ENCODE measurements at regions not wholly inside any gene's neighbourhood (a gene's known extent, or its start where the extent isn't known, plus 50 kb on each side); places are given as distances from the start of the nearest gene placed in this dataset.

DNA sequence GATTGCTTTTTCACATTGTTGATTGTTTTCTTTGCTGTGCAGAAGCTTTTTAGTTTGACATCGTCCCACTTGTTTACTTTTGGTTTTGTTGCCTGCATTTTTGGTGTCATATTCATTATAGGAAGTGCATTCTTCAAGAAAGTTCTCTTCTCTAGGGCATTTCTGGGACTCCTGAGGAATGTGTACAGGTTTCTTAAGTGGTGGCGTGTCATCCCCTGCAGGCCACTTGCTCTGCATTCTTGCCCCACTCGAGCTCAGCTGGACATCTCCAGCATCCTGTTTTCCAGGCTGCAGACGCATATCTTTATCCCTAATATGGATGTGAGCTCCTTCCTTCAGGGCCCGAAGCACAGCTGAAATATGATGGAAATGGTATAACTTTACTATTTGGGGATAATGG lies 255.6 kb upstream of the HABP2 start:
- H3K27me3 ChIP-seq (ENCODE audit: control insufficient read depth in 3 of 3, insufficient read depth in 3 of 3, low read depth in 1 of 3, low read length in 3 of 3), result no peaks in the 10 kb centered on the region

GRCh38 chr10:113298616-113299015 lies 254.2 kb upstream of the HABP2 start:
- Histone ChIP-seq H4K8ac (ENCODE audit: low read depth, low read length) (no peak overlapping the region), H3K36me3 (replicated peaks in 1 of 2; ENCODE audit: control insufficient read depth in 2 of 2, insufficient read depth in 2 of 2, low read length in 2 of 2) (no peaks in the 10 kb centered on the region), H3K14ac (ENCODE audit: low read length) (no peak overlapping the region), H2AK5ac (ENCODE audit: low read depth, low read length) (no peak overlapping the region), H3K23ac (ENCODE audit: low read depth, low read length, poor library complexity) (no peak overlapping the region), H3K27ac (replicated peaks; ENCODE audit: low read length) (no peak overlapping the region), H3K18ac (ENCODE audit: low read length) (peak overlapping the region; percentile 71), H3K4me1 (ENCODE audit: control insufficient read depth in 2 of 2, insufficient read depth in 1 of 2, low read depth in 1 of 2, low read length in 2 of 2) (peaks cover 2 to 9% of the 10 kb centered on the region in 2 donors), H3K9ac (ENCODE audit: low read depth, low read length, poor library complexity) (no peak overlapping the region), H2BK120ac (ENCODE audit: low read depth, low read length) (no peak overlapping the region), H3K79me1 (ENCODE audit: low read depth, low read length) (no peaks in the 10 kb centered on the region), H3K4ac (ENCODE audit: low read length) (no peak overlapping the region), H2BK12ac (ENCODE audit: low read length) (no peak overlapping the region), H2AFZ (ENCODE audit: low read length) (no peak overlapping the region), H3K27me3 (ENCODE audit: control insufficient read depth in 3 of 3, insufficient read depth in 3 of 3, low read depth in 1 of 3, low read length in 3 of 3) (no peaks in the 10 kb centered on the region), H4K91ac (ENCODE audit: low read depth, low read length, poor library complexity) (no peak overlapping the region), H3K9me3 (replicated peaks in 1 of 2; ENCODE audit: control insufficient read depth in 2 of 2, insufficient read depth in 1 of 2, low read depth in 1 of 2, low read length in 2 of 2) (no peaks in the 10 kb centered on the region), H3K4me3 (ENCODE audit: low read length in 2 of 2) (no peak overlapping the region), H3K4me2 (ENCODE audit: insufficient read depth, low read length, poor library complexity, severe bottlenecking) (no peak overlapping the region), H2BK5ac (ENCODE audit: low read length) (no peak overlapping the region), H2BK15ac (ENCODE audit: low read length) (no peak overlapping the region)
- DNase-seq (ENCODE audit: low spot score), result no peak
- no CpG with 5 or more reads among the region's 6 CpGs for WGBS, 2 donors (ENCODE audit: extremely low coverage in 2 of 2, insufficient read length in 2 of 2, insufficient replicate concordance in 1 of 2)

More for the DNA sequence above, 255.6 kb upstream of the HABP2 start:
- no peaks in the 10 kb centered on the region for H3K79me1 ChIP-seq (ENCODE audit: low read depth, low read length)
- no peak overlapping the region for H3K14ac ChIP-seq (ENCODE audit: low read length)
- no peak overlapping the region for H2AK5ac ChIP-seq (ENCODE audit: low read depth, low read length)
- no peaks in the 10 kb centered on the region for H3K36me3 ChIP-seq (replicated peaks in 1 of 2; ENCODE audit: control insufficient read depth in 2 of 2, insufficient read depth in 2 of 2, low read length in 2 of 2)
- no peak overlapping the region for H4K8ac ChIP-seq (ENCODE audit: low read depth, low read length)
- no peak overlapping the region for H3K4me3 ChIP-seq (ENCODE audit: low read length in 2 of 2)
- no peaks in the 10 kb centered on the region for H3K9me3 ChIP-seq (replicated peaks in 1 of 2; ENCODE audit: control insufficient read depth in 2 of 2, insufficient read depth in 1 of 2, low read depth in 1 of 2, low read length in 2 of 2)
- no peak overlapping the region for H3K9ac ChIP-seq (ENCODE audit: low read depth, low read length, poor library complexity)
- H3K4me2 ChIP-seq (ENCODE audit: insufficient read depth, low read length, poor library complexity, severe bottlenecking), result no peak overlapping the region
- no peak overlapping the region for H2BK15ac ChIP-seq (ENCODE audit: low read length)
- H2BK5ac ChIP-seq (ENCODE audit: low read length), result no peak overlapping the region
- no CpG with 5 or more reads among the region's 5 CpGs for WGBS, 2 donors (ENCODE audit: extremely low coverage in 2 of 2, insufficient read length in 2 of 2, insufficient replicate concordance in 1 of 2)
- H3K4ac ChIP-seq (ENCODE audit: low read length), result no peak overlapping the region
- H3K4me1 ChIP-seq (ENCODE audit: control insufficient read depth in 2 of 2, insufficient read depth in 1 of 2, low read depth in 1 of 2, low read length in 2 of 2), result peaks cover 2% of the 10 kb centered on the region in 2 donors
- no peak overlapping the region for H2BK12ac ChIP-seq (ENCODE audit: low read length)
- no peak overlapping the region for H3K18ac ChIP-seq (ENCODE audit: low read length)
- no peak overlapping the region for H3K27ac ChIP-seq (replicated peaks; ENCODE audit: low read length)
- no peak for DNase-seq (ENCODE audit: low spot score)
- no peak overlapping the region for H3K23ac ChIP-seq (ENCODE audit: low read depth, low read length, poor library complexity)
- no peak overlapping the region for H2AFZ ChIP-seq (ENCODE audit: low read length)
- no peak overlapping the region for H2BK120ac ChIP-seq (ENCODE audit: low read depth, low read length)
- H4K91ac ChIP-seq (ENCODE audit: low read depth, low read length, poor library complexity), result no peak overlapping the region

- H3K36me3 ChIP-seq (replicated peaks in 1 of 2; ENCODE audit: control insufficient read depth in 2 of 2, insufficient read depth in 2 of 2, low read length in 2 of 2), result no peaks in the 10 kb centered on the region
- no peak overlapping the region for H4K91ac ChIP-seq (ENCODE audit: low read depth, low read length, poor library complexity)
- no peak overlapping the region for H2BK5ac ChIP-seq (ENCODE audit: low read length)
- H3K4me3 ChIP-seq (ENCODE audit: low read length in 2 of 2), result no peak overlapping the region
- no peak for DNase-seq (ENCODE audit: low spot score)
- H3K27me3 ChIP-seq (ENCODE audit: control insufficient read depth in 3 of 3, insufficient read depth in 3 of 3, low read depth in 1 of 3, low read length in 3 of 3), result no peaks in the 10 kb centered on the region
- H2AK5ac ChIP-seq (ENCODE audit: low read depth, low read length), result no peak overlapping the region
- H3K9me3 ChIP-seq (replicated peaks in 1 of 2; ENCODE audit: control insufficient read depth in 2 of 2, insufficient read depth in 1 of 2, low read depth in 1 of 2, low read length in 2 of 2), result no peaks in the 10 kb centered on the region
- no peak overlapping the region for H2BK12ac ChIP-seq (ENCODE audit: low read length)
- no peaks in the 10 kb centered on the region for H3K79me1 ChIP-seq (ENCODE audit: low read depth, low read length)
- no peak overlapping the region for H3K18ac ChIP-seq (ENCODE audit: low read length)
- H4K8ac ChIP-seq (ENCODE audit: low read depth, low read length), result no peak overlapping the region
- no peak overlapping the region for H2BK15ac ChIP-seq (ENCODE audit: low read length)
- H2AFZ ChIP-seq (ENCODE audit: low read length), result no peak overlapping the region
- no peak overlapping the region for H2BK120ac ChIP-seq (ENCODE audit: low read depth, low read length)
- no peak overlapping the region for H3K4ac ChIP-seq (ENCODE audit: low read length)
- H3K4me2 ChIP-seq (ENCODE audit: insufficient read depth, low read length, poor library complexity, severe bottlenecking), result no peak overlapping the region
- H3K4me1 ChIP-seq (ENCODE audit: control insufficient read depth in 2 of 2, insufficient read depth in 1 of 2, low read depth in 1 of 2, low read length in 2 of 2), result peaks cover 8 to 22% of the 10 kb centered on the region in 2 donors
- no peak overlapping the region for H3K14ac ChIP-seq (ENCODE audit: low read length)
- no peak overlapping the region for H3K27ac ChIP-seq (replicated peaks; ENCODE audit: low read length)
- H3K23ac ChIP-seq (ENCODE audit: low read depth, low read length, poor library complexity), result no peak overlapping the region
- H3K9ac ChIP-seq (ENCODE audit: low read depth, low read length, poor library complexity), result no peak overlapping the region
Observed at GRCh38 chr10:113300201-113300600, 252.7 kb upstream of the HABP2 start.

DNA sequence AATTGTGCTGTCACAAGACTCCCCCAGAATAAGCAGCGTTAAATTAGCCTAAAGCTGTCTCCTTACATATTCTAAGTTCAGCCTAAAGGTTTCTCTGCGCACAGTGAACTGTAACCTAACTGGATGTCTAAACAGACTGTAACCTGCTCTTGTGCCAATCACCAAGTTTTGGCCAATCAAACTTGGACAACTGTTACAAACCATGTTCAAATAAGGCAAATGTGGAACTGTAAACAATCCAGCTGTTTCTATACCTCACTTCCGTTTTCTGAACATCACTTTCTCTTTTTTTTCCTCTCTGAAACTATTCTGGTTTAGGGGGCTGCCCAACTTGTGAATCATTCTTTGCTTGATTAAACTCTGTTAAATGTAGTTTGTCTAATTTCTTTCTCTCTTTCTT lies 252.2 kb upstream of the HABP2 start:
- DNase-seq (ENCODE audit: low spot score), result no peak
- Histone ChIP-seq H2BK12ac (ENCODE audit: low read length) (no peak overlapping the region), H3K14ac (ENCODE audit: low read length) (no peak overlapping the region), H3K4me2 (ENCODE audit: insufficient read depth, low read length, poor library complexity, severe bottlenecking) (no peak overlapping the region), H4K8ac (ENCODE audit: low read depth, low read length) (no peak overlapping the region), H4K91ac (ENCODE audit: low read depth, low read length, poor library complexity) (no peak overlapping the region), H3K9ac (ENCODE audit: low read depth, low read length, poor library complexity) (no peak overlapping the region), H2AK5ac (ENCODE audit: low read depth, low read length) (no peak overlapping the region), H3K27me3 (ENCODE audit: control insufficient read depth in 3 of 3, insufficient read depth in 3 of 3, low read depth in 1 of 3, low read length in 3 of 3) (no peaks in the 10 kb centered on the region), H2BK5ac (ENCODE audit: low read length) (no peak overlapping the region), H3K4me1 (ENCODE audit: control insufficient read depth in 2 of 2, insufficient read depth in 1 of 2, low read depth in 1 of 2, low read length in 2 of 2) (peaks cover 8 to 22% of the 10 kb centered on the region in 2 donors), H3K23ac (ENCODE audit: low read depth, low read length, poor library complexity) (no peak overlapping the region), H2BK120ac (ENCODE audit: low read depth, low read length) (no peak overlapping the region), H3K36me3 (replicated peaks in 1 of 2; ENCODE audit: control insufficient read depth in 2 of 2, insufficient read depth in 2 of 2, low read length in 2 of 2) (no peaks in the 10 kb centered on the region), H3K9me3 (replicated peaks in 1 of 2; ENCODE audit: control insufficient read depth in 2 of 2, insufficient read depth in 1 of 2, low read depth in 1 of 2, low read length in 2 of 2) (no peaks in the 10 kb centered on the region), H3K4ac (ENCODE audit: low read length) (no peak overlapping the region), H2AFZ (ENCODE audit: low read length) (no peak overlapping the region), H3K27ac (replicated peaks; ENCODE audit: low read length) (no peak overlapping the region), H3K79me1 (ENCODE audit: low read depth, low read length) (no peaks in the 10 kb centered on the region), H3K4me3 (ENCODE audit: low read length in 2 of 2) (no peak overlapping the region), H3K18ac (ENCODE audit: low read length) (no peak overlapping the region), H2BK15ac (ENCODE audit: low read length) (no peak overlapping the region)
- no CpG with 5 or more reads among the region's 3 CpGs for WGBS, 2 donors (ENCODE audit: extremely low coverage in 2 of 2, insufficient read length in 2 of 2, insufficient replicate concordance in 1 of 2)

Measured in neuronal stem cell (in vitro differentiated cells).